ENCODE measurements at regions not wholly inside any gene's neighbourhood (a gene's known extent, or its start where the extent isn't known, plus 50 kb on each side); places are given as distances from the start of the nearest gene placed in this dataset.

DNA sequence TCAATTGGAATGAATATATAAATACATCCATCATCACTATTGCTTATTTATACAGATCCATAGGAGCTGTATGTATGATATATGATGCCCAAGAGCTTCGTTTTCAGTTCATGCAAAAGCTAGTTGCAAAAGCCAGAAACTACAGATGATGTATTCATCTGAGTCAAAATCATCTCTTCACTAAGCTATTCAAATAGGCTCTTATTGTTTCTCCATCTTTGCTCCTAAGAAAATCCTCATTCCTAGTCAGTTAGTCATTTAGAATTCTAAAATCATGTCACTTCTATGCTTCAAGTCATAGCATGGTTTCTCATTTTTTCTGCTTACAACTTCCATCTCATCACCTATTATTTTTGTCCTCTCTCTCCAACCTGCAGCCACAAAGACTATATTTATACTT lies 300.1 kb upstream of the TRAM1L1 start:
- H3K4me1 ChIP-seq (ENCODE audit: insufficient read depth, low read length, poor library complexity, severe bottlenecking) = no peaks in the 10 kb centered on the region
- H4K20me1 ChIP-seq (ENCODE audit: insufficient read depth, low read length, poor library complexity, severe bottlenecking) = no peaks in the 10 kb centered on the region
- no peaks in the 10 kb centered on the region for H3K27me3 ChIP-seq (ENCODE audit: insufficient read depth, low read length, poor library complexity, severe bottlenecking)
- no peaks in the 10 kb centered on the region for H3K79me2 ChIP-seq (ENCODE audit: insufficient read depth, low read length)
- no peaks in the 10 kb centered on the region for H3K9me2 ChIP-seq (replicated peaks; ENCODE audit: low read depth, low read length)
- H3K9me3 ChIP-seq (ENCODE audit: insufficient read depth, low read depth, low read length) = no peaks in the 10 kb centered on the region
- no peak overlapping the region for H3K9ac ChIP-seq (ENCODE audit: low read depth, low read length, poor library complexity, severe bottlenecking)
- H3F3A ChIP-seq (ENCODE audit: low read depth) = no peaks in the 10 kb centered on the region
- no peak overlapping the region for H3K4me3 ChIP-seq (ENCODE audit: low read length, poor library complexity, severe bottlenecking)
- no peaks in the 10 kb centered on the region for H3K36me3 ChIP-seq (ENCODE audit: insufficient read depth, low read length)
- TF ChIP-seq CTCF (conservative IDR thresholded peaks at IDR 0.05; ENCODE audit: low read length) (no peak), EZH2phosphoT487 (IDR thresholded peaks at IDR 0.05; ENCODE audit: borderline replicate concordance) (no peak)
- no peak overlapping the region for H2AFZ ChIP-seq (ENCODE audit: low read length)
- no peak overlapping the region for H3K4me2 ChIP-seq (ENCODE audit: low read depth, low read length, poor library complexity, severe bottlenecking)

DNA sequence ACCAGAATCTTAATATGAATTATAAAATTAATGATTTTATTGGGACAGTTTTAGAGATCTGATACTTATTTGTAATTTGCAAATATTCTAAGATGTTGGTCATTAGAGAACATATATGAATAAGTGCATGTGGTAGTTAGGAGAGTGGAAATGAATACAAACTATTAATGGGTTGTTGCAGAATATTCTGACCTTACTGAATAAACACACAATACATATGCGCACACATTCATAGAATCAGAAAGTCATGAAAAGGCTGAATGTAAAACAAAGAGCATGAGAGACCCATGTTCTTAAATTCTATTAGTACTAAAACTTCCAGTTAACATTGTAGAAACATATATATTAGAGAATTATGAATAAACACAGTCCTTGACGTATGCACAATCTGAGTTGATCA lies 301.7 kb upstream of the TRAM1L1 start:
- Histone ChIP-seq H3K9me2 (replicated peaks; ENCODE audit: low read depth, low read length) (no peaks in the 10 kb centered on the region), H3K36me3 (ENCODE audit: insufficient read depth, low read length) (no peaks in the 10 kb centered on the region), H3K4me2 (ENCODE audit: low read depth, low read length, poor library complexity, severe bottlenecking) (no peak overlapping the region), H3F3A (ENCODE audit: low read depth) (no peaks in the 10 kb centered on the region), H4K20me1 (ENCODE audit: insufficient read depth, low read length, poor library complexity, severe bottlenecking) (no peaks in the 10 kb centered on the region), H3K9ac (ENCODE audit: low read depth, low read length, poor library complexity, severe bottlenecking) (no peak overlapping the region), H3K79me2 (ENCODE audit: insufficient read depth, low read length) (no peaks in the 10 kb centered on the region), H3K27me3 (ENCODE audit: insufficient read depth, low read length, poor library complexity, severe bottlenecking) (no peaks in the 10 kb centered on the region), H2AFZ (ENCODE audit: low read length) (no peak overlapping the region), H3K4me3 (ENCODE audit: low read length, poor library complexity, severe bottlenecking) (no peak overlapping the region), H3K9me3 (ENCODE audit: insufficient read depth, low read depth, low read length) (no peaks in the 10 kb centered on the region), H3K4me1 (ENCODE audit: insufficient read depth, low read length, poor library complexity, severe bottlenecking) (no peaks in the 10 kb centered on the region)
- no peak for TF ChIP-seq CTCF (conservative IDR thresholded peaks at IDR 0.05; ENCODE audit: low read length)
- TF ChIP-seq EZH2phosphoT487 (IDR thresholded peaks at IDR 0.05; ENCODE audit: borderline replicate concordance) = no peak

DNA sequence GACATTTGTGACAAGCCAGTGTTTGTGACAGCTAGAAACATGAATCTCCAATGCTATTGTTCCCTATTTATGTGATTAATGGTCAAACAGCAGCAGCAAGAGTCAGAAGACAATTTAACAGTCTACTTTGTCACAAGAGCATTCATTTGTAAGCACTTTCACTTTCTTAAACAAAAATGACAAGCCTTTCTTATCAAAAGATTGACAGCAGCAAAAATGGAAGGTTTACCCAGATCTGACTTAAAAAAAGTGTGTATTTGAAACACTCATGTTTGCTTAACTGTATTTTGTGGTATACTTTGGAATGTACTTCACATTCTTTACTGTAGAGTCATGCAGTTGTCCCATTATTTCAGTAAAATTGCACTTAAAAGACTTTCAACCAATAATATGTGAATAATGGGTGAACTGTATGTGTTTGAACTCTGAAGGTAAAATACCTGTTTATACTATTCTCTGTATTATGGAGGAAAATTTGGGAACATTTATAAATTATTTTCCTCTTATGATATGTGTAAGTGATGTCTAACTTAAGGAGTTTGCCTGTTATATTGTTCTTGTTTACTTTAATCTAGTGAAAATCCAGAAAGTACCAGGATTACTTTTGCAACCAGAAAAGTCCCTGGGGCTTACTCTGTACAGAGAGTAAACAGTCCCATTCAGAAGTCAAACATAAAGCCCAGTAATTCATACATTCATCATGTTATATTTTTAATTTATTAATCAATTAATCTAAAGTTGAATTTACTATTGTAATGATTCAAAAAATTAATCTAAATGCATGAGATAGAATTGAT lies 314.9 kb upstream of the TRAM1L1 start:
- H4K20me1 ChIP-seq (ENCODE audit: insufficient read depth, low read length, poor library complexity, severe bottlenecking) = no peaks in the 10 kb centered on the region
- no peak overlapping the region for H3K9ac ChIP-seq (ENCODE audit: low read depth, low read length, poor library complexity, severe bottlenecking)
- H3K27me3 ChIP-seq (ENCODE audit: insufficient read depth, low read length, poor library complexity, severe bottlenecking) = no peaks in the 10 kb centered on the region
- no peaks in the 10 kb centered on the region for H3K36me3 ChIP-seq (ENCODE audit: insufficient read depth, low read length)
- peak overlapping the region; percentile 34; the same call in 1 of the 2 replicates for H2AFZ ChIP-seq (ENCODE audit: low read length)
- no peak overlapping the region for H3K4me2 ChIP-seq (ENCODE audit: low read depth, low read length, poor library complexity, severe bottlenecking)
- H3K9me2 ChIP-seq (replicated peaks; ENCODE audit: low read depth, low read length) = no peaks in the 10 kb centered on the region
- H3K79me2 ChIP-seq (ENCODE audit: insufficient read depth, low read length) = no peaks in the 10 kb centered on the region
- H3K9me3 ChIP-seq (ENCODE audit: insufficient read depth, low read depth, low read length) = no peaks in the 10 kb centered on the region
- H3K4me1 ChIP-seq (ENCODE audit: insufficient read depth, low read length, poor library complexity, severe bottlenecking) = no peaks in the 10 kb centered on the region
- TF ChIP-seq CTCF (conservative IDR thresholded peaks at IDR 0.05; ENCODE audit: low read length) (no peak), EZH2phosphoT487 (IDR thresholded peaks at IDR 0.05; ENCODE audit: borderline replicate concordance) (no peak)
- H3K4me3 ChIP-seq (ENCODE audit: low read length, poor library complexity, severe bottlenecking) = no peak overlapping the region
- H3F3A ChIP-seq (ENCODE audit: low read depth) = no peaks in the 10 kb centered on the region
